ENCODE measurements at regions not wholly inside any gene's neighbourhood (a gene's known extent, or its start where the extent isn't known, plus 50 kb on each side); places are given as distances from the start of the nearest gene placed in this dataset.

GRCh38 chr6:44522871-44523270, 135.4 kb downstream of the CDC5L start:
- H3K9me3 ChIP-seq, result no peaks in the 10 kb centered on the region
- DNase-seq (no peak), ATAC-seq (no peak)
- H3K27me3 ChIP-seq, result peaks cover 0 to 7% of the 10 kb centered on the region in 2 donors
- intact Hi-C loops (cut with DNase I), result no loop called here
- no peak overlapping the region for H3K27ac ChIP-seq
- H3K36me3 ChIP-seq, result no peaks in the 10 kb centered on the region
- no peak for TF ChIP-seq CTCF (IDR thresholded peaks at IDR 0.05)
- no peaks in the 10 kb centered on the region for H3K4me1 ChIP-seq
- H3K4me3 ChIP-seq, result no peak overlapping the region

- no peak overlapping the region for H3K4me3 ChIP-seq
- no peaks in the 10 kb centered on the region for H3K36me3 ChIP-seq
- intact Hi-C loops (cut with DNase I), result no loop called here
- H3K27me3 ChIP-seq, result peaks cover 0 to 24% of the 10 kb centered on the region in 2 donors
- no peaks in the 10 kb centered on the region for H3K9me3 ChIP-seq
- DNase-seq, result no peak
- ATAC-seq, result no peak
- H3K27ac ChIP-seq, result no peak overlapping the region
- H3K4me1 ChIP-seq, result no peaks in the 10 kb centered on the region
- TF ChIP-seq CTCF (IDR thresholded peaks at IDR 0.05), result no peak
Measured at GRCh38 chr6:44524476-44525227, 137.1 kb downstream of the CDC5L start.

GRCh38 chr6:44525761-44526351, 138.3 kb downstream of the CDC5L start:
- intact Hi-C loops (cut with DNase I), result no loop called here
- ATAC-seq (no peak), DNase-seq (no peak)
- Histone ChIP-seq H3K9me3 (no peaks in the 10 kb centered on the region), H3K4me1 (no peaks in the 10 kb centered on the region), H3K4me3 (no peak overlapping the region), H3K36me3 (no peaks in the 10 kb centered on the region), H3K27me3 (peaks cover 0 to 26% of the 10 kb centered on the region in 2 donors), H3K27ac (no peak overlapping the region)
- TF ChIP-seq CTCF (IDR thresholded peaks at IDR 0.05), result no peak

- no peaks in the 10 kb centered on the region for H3K36me3 ChIP-seq
- H3K4me1 ChIP-seq, result no peaks in the 10 kb centered on the region
- ATAC-seq, result no peak
- TF ChIP-seq CTCF (IDR thresholded peaks at IDR 0.05), result no peak
- no peaks in the 10 kb centered on the region for H3K9me3 ChIP-seq
- no peak for DNase-seq
- intact Hi-C loops (cut with DNase I), result no loop called here
- H3K27ac ChIP-seq, result no peak overlapping the region
- peaks cover 0 to 26% of the 10 kb centered on the region in 2 donors for H3K27me3 ChIP-seq
- H3K4me3 ChIP-seq, result no peak overlapping the region
Measured at GRCh38 chr6:44527181-44527580, 139.7 kb downstream of the CDC5L start.

- DNase-seq (no peak), ATAC-seq (no peak)
- intact Hi-C loops (cut with DNase I), result no loop called here
- H3K36me3 ChIP-seq, result no peaks in the 10 kb centered on the region
- H3K27me3 ChIP-seq, result peaks cover 0 to 26% of the 10 kb centered on the region in 2 donors
- H3K9me3 ChIP-seq, result no peaks in the 10 kb centered on the region
- no peak overlapping the region for H3K27ac ChIP-seq
- no peaks in the 10 kb centered on the region for H3K4me1 ChIP-seq
- H3K4me3 ChIP-seq, result no peak overlapping the region
- no peak for TF ChIP-seq CTCF (IDR thresholded peaks at IDR 0.05)
Measured at GRCh38 chr6:44527583-44528369, 140.3 kb downstream of the CDC5L start.
